ENCODE measurements at regions not wholly inside any gene's neighbourhood (a gene's known extent, or its start where the extent isn't known, plus 50 kb on each side); places are given as distances from the start of the nearest gene placed in this dataset.

- intact Hi-C loops (cut with micrococcal nuclease), result no loop called here
Observed at GRCh38 chr3:28947061-28947460, 333.8 kb upstream of the RBMS3 start.

GRCh38 chr3:28947751-28948150, 333.1 kb upstream of the RBMS3 start:
- intact Hi-C loops (cut with micrococcal nuclease), result no loop called here

GRCh38 chr3:28948685-28949084, 332.2 kb upstream of the RBMS3 start:
- intact Hi-C loops (cut with micrococcal nuclease), result no loop called here

GRCh38 chr3:28949580-28949979, 331.3 kb upstream of the RBMS3 start:
- intact Hi-C loops (cut with micrococcal nuclease), result no loop called here

GRCh38 chr3:28950614-28951013, 330.3 kb upstream of the RBMS3 start:
- intact Hi-C loops (cut with micrococcal nuclease), result no loop called here

- intact Hi-C loops (cut with micrococcal nuclease), result no loop called here
Observed at GRCh38 chr3:28951772-28952556, 328.9 kb upstream of the RBMS3 start.

GRCh38 chr3:28958656-28959055, 322.2 kb upstream of the RBMS3 start:
- intact Hi-C loops (cut with micrococcal nuclease), result no loop called here

- intact Hi-C loops (cut with micrococcal nuclease), result no loop called here
Observed at GRCh38 chr3:28971156-28971555, 309.7 kb upstream of the RBMS3 start.

- intact Hi-C loops (cut with micrococcal nuclease), result no loop called here
Observed at GRCh38 chr3:28972921-28973320, 307.9 kb upstream of the RBMS3 start.

GRCh38 chr3:28973609-28974008, 307.3 kb upstream of the RBMS3 start:
- intact Hi-C loops (cut with micrococcal nuclease), result no loop called here

- intact Hi-C loops (cut with micrococcal nuclease), result no loop called here
Observed at GRCh38 chr3:28978092-28978491, 302.8 kb upstream of the RBMS3 start.

- intact Hi-C loops (cut with micrococcal nuclease), result no loop called here
Observed at GRCh38 chr3:28980131-28980530, 300.7 kb upstream of the RBMS3 start.

- intact Hi-C loops (cut with micrococcal nuclease), result no loop called here
Observed at GRCh38 chr3:28980631-28981030, 300.2 kb upstream of the RBMS3 start.

GRCh38 chr3:28982906-28983305, 298.0 kb upstream of the RBMS3 start:
- intact Hi-C loops (cut with micrococcal nuclease), result no loop called here

- intact Hi-C loops (cut with micrococcal nuclease), result no loop called here
Observed at GRCh38 chr3:28986922-28987321, 293.9 kb upstream of the RBMS3 start.

- intact Hi-C loops (cut with micrococcal nuclease), result no loop called here
Observed at GRCh38 chr3:28989646-28990089, 291.2 kb upstream of the RBMS3 start.

GRCh38 chr3:28994161-28994905, 286.5 kb upstream of the RBMS3 start:
- intact Hi-C loops (cut with micrococcal nuclease), result no loop called here

- intact Hi-C loops (cut with micrococcal nuclease), result no loop called here
Observed at GRCh38 chr3:29004885-29005599, 275.8 kb upstream of the RBMS3 start.

GRCh38 chr3:29005862-29006261, 275.0 kb upstream of the RBMS3 start:
- intact Hi-C loops (cut with micrococcal nuclease), result no loop called here

GRCh38 chr3:29011441-29011840, 269.4 kb upstream of the RBMS3 start:
- intact Hi-C loops (cut with micrococcal nuclease), result no loop called here

GRCh38 chr3:29011966-29012365, 268.9 kb upstream of the RBMS3 start:
- intact Hi-C loops (cut with micrococcal nuclease), result no loop called here

GRCh38 chr3:29022976-29023375, 257.9 kb upstream of the RBMS3 start:
- intact Hi-C loops (cut with micrococcal nuclease), result no loop called here
